Suprapubic skin (tissue), 4 donors: ENCODE measurements at regions not wholly inside any gene's neighbourhood (a gene's known extent, or its start where the extent isn't known, plus 50 kb on each side); places are given as distances from the start of the nearest gene placed in this dataset.

Source experiments
- DNase-seq, 2 donors: peaks; one replicate each; pipeline ENCODE4 v3.0.0-alpha.2; 2019; ENCODE audit warnings: low spot score in 2 of 2
- H3K27ac ChIP-seq: fragments of 200-600 bp; sonication (generic); one replicate; pipeline ENCODE4 v1.5.1; 2019
- H3K27me3 ChIP-seq: fragments of 200-600 bp; sonication (generic); one replicate; pipeline ENCODE4 v1.5.1; 2019
- H3K36me3 ChIP-seq: fragments of 200-600 bp; sonication (generic); one replicate; pipeline ENCODE4 v1.5.1; 2019
- H3K4me1 ChIP-seq: fragments of 200-600 bp; sonication (generic); one replicate; pipeline ENCODE4 v1.5.1; 2019
- H3K4me3 ChIP-seq: fragments of 200-600 bp; sonication (generic); one replicate; pipeline ENCODE4 v1.5.1; 2019; ENCODE audit warnings: mild to moderate bottlenecking
- H3K9me3 ChIP-seq: fragments of 200-600 bp; sonication (generic); one replicate; pipeline ENCODE4 v1.5.1; 2019
- CTCF ChIP-seq, 2 donors: fragments of 200-600 bp in 1 of 2; fragments of 450-650 bp in 1 of 2; sonication (generic) in 1 of 2; IDR thresholded peaks; one replicate each; pipeline ENCODE4 v1.5.1; 2016 to 2019; ENCODE audit warnings: antibody characterized with exemption in 2 of 2, mild to moderate bottlenecking in 1 of 2, moderate library complexity in 1 of 2
- EP300 ChIP-seq: sonication (generic); formaldehyde crosslinking; IDR thresholded peaks from one replicate; pipeline ENCODE4 v1.6.1; 2017; ENCODE audit warnings: antibody characterized with exemption
- POLR2A ChIP-seq, 2 donors: fragments of 450-650 bp; IDR thresholded peaks; one replicate each; pipeline ENCODE4 v1.6.1; 2017; ENCODE audit warnings: antibody characterized with exemption in 2 of 2, mild to moderate bottlenecking in 2 of 2, moderate library complexity in 2 of 2
- POLR2AphosphoS5 ChIP-seq, 3 donors: sonication (generic); formaldehyde crosslinking; IDR thresholded peaks; one replicate each; pipeline ENCODE4 v1.6.1; 2017; ENCODE audit warnings: antibody characterized with exemption in 3 of 3
- WGBS: methylation state at CpG from one replicate; pipeline ENCODE4 v1.1.5; 2018; 5-methylcytosine and 5-hydroxymethylcytosine counted together

GRCh38 chr2:219965287-219966194 is 338.1 kb downstream of the SLC4A3 start:
- H3K36me3 ChIP-seq = no peaks in the 10 kb centered on the region
- no peak overlapping the region for H3K27ac ChIP-seq
- 32% methylated on average over 5 of the region's 5 CpGs for WGBS
- no peaks in the 10 kb centered on the region for H3K9me3 ChIP-seq
- no peaks in the 10 kb centered on the region for H3K27me3 ChIP-seq
- no peak for TF ChIP-seq POLR2AphosphoS5 (IDR thresholded peaks at IDR 0.05)
- no peak for TF ChIP-seq CTCF (IDR thresholded peaks at IDR 0.05)
- no peak for TF ChIP-seq POLR2A (IDR thresholded peaks at IDR 0.05)
- no peak for TF ChIP-seq EP300
- DNase-seq = no peak
- no peak overlapping the region for H3K4me3 ChIP-seq
- no peaks in the 10 kb centered on the region for H3K4me1 ChIP-seq

- no peak for DNase-seq
- H3K27ac ChIP-seq = no peak overlapping the region
- TF ChIP-seq CTCF (IDR thresholded peaks at IDR 0.05) (no peak), EP300 (no peak), POLR2AphosphoS5 (IDR thresholded peaks at IDR 0.05) (no peak), POLR2A (IDR thresholded peaks at IDR 0.05) (no peak)
- H3K9me3 ChIP-seq = no peaks in the 10 kb centered on the region
- H3K4me3 ChIP-seq = no peak overlapping the region
- WGBS = 55% methylated on average over 8 of the region's 8 CpGs
- H3K36me3 ChIP-seq = no peaks in the 10 kb centered on the region
- H3K4me1 ChIP-seq = no peaks in the 10 kb centered on the region
- no peaks in the 10 kb centered on the region for H3K27me3 ChIP-seq
Observed at GRCh38 chr2:219967247-219968245, 340.1 kb downstream of the SLC4A3 start.

GRCh38 chr2:219968685-219969345 is 341.4 kb downstream of the SLC4A3 start:
- Histone ChIP-seq H3K9me3 (no peaks in the 10 kb centered on the region), H3K27ac (no peak overlapping the region), H3K4me1 (no peaks in the 10 kb centered on the region), H3K36me3 (no peaks in the 10 kb centered on the region), H3K4me3 (no peak overlapping the region), H3K27me3 (no peaks in the 10 kb centered on the region)
- TF ChIP-seq POLR2AphosphoS5 (IDR thresholded peaks at IDR 0.05) = no peak
- TF ChIP-seq EP300 = no peak
- no peak for TF ChIP-seq POLR2A (IDR thresholded peaks at IDR 0.05)
- no peak for TF ChIP-seq CTCF (IDR thresholded peaks at IDR 0.05)
- WGBS = 53% methylated on average over 6 of the region's 6 CpGs
- DNase-seq = no peak

- TF ChIP-seq POLR2A (IDR thresholded peaks at IDR 0.05) (no peak), CTCF (IDR thresholded peaks at IDR 0.05) (no peak), POLR2AphosphoS5 (IDR thresholded peaks at IDR 0.05) (no peak), EP300 (no peak)
- H3K9me3 ChIP-seq = no peaks in the 10 kb centered on the region
- WGBS = 89% methylated on average over 4 of the region's 4 CpGs
Observed at GRCh38 chr2:219969508-219969907, 342.1 kb downstream of the SLC4A3 start.

More at GRCh38 chr2:219969508-219969907, 342.1 kb downstream of the SLC4A3 start:
- Histone ChIP-seq H3K27ac (no peak overlapping the region), H3K36me3 (no peaks in the 10 kb centered on the region), H3K27me3 (no peaks in the 10 kb centered on the region), H3K4me1 (no peaks in the 10 kb centered on the region), H3K4me3 (no peak overlapping the region)
- no peak for DNase-seq
